GM13977 (cell line): ENCODE measurements at regions not wholly inside any gene's neighbourhood (a gene's known extent, or its start where the extent isn't known, plus 50 kb on each side); places are given as distances from the start of the nearest gene placed in this dataset.

Experiments used
- DNase-seq: peaks from one replicate; pipeline ENCODE4 v3.0.0; 2012; ENCODE audit warnings: low spot score
- in situ Hi-C: fragments of 300-500 bp; cut with MboI; formaldehyde crosslinking; loops from one replicate; pipeline ENCODE4 v1.12.0; 2022; ENCODE audit warnings: low sequenced_read_pairs, low pct_unique_long_range_greater_than_20kb, mixed read lengths, inconsistent platforms; ENCODE audit not compliant: unreplicated experiment
- TF ChIP-seq, protein P1 (sequence below): IDR thresholded peaks from 2 replicates; pipeline ENCODE4 v1.5.1; 2012; ENCODE audit warnings: mild to moderate bottlenecking, control low read depth; ENCODE audit not compliant: insufficient read depth; ENCODE audit errors: extremely low read depth, missing control alignments

DNA sequence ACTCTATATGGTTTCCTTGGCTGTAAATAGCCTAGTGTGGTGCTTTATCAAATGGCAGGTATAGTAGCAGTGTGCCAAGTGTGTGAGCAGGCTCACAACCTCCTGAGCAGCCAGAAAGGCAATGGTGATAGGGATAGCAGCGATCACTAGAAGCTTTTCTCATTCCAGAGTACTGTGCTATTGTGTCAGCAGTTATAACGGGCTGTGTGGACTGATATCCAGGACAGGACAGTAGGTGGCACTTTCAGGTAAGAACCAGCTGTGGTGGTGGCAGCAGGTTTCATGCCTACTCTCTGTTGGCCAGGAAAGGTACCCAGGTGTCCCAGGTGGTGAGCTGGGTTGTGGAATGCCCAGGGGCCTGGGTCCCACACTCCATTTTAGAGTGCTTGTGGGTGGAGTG is 448.8 kb upstream of the BTBD3 start:
- in situ Hi-C loops = no loop called here
- no peak for DNase-seq
- TF ChIP-seq, protein P1, sequence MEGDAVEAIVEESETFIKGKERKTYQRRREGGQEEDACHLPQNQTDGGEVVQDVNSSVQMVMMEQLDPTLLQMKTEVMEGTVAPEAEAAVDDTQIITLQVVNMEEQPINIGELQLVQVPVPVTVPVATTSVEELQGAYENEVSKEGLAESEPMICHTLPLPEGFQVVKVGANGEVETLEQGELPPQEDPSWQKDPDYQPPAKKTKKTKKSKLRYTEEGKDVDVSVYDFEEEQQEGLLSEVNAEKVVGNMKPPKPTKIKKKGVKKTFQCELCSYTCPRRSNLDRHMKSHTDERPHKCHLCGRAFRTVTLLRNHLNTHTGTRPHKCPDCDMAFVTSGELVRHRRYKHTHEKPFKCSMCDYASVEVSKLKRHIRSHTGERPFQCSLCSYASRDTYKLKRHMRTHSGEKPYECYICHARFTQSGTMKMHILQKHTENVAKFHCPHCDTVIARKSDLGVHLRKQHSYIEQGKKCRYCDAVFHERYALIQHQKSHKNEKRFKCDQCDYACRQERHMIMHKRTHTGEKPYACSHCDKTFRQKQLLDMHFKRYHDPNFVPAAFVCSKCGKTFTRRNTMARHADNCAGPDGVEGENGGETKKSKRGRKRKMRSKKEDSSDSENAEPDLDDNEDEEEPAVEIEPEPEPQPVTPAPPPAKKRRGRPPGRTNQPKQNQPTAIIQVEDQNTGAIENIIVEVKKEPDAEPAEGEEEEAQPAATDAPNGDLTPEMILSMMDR = no peak

DNA sequence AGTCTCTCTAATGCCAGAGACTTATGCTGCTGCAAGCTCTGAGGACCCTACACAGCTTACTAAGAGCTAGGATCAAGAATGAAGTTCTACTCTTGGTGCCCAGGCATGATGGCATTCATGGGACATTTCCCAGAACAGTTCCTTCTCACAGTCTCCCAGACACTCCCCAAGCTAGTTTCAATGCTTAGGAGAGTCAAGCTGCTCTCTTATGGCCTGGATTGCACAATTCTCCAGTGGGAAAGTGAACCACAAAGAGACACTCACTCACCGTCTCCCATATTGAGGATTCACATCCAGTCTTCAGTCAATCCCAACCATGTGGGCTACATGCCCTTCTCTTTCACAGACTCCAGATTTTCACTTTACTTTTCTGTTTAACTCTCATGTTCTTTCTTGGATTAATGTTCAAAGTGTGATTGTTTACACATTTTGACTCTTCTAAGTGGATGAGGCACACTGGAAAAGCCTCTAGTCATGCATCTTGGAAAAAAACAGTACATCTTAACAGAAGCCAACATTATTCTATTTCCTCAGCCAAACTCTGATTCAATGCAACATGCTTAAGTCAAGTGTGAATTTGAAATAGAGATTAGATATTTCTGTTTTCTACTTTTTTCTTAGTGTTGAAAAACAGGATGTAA is 447.8 kb upstream of the BTBD3 start:
- in situ Hi-C loops = no loop called here
- TF ChIP-seq, protein P1 = no peak
- no peak for DNase-seq

DNA sequence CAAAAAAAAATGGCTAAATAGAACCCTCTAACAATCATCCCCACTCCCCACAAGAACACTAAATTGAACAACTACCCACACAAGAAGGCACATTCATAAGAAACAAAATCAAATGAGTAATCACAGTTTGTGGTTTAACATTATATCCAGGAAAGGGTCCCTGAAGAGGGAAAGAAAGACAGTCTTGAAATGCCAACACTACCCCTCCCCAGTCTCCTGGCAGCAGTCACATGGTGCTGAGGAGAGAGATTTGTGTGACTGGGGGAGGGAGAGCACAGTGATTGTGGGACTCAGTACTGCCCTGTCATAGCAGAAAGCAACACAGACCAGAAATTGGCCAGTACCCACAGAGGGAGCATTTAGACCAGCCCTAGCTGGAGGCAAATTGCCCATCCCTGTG is 443.7 kb upstream of the BTBD3 start:
- DNase-seq = no peak
- TF ChIP-seq, protein P1 = no peak
- in situ Hi-C loops = no loop called here

DNA sequence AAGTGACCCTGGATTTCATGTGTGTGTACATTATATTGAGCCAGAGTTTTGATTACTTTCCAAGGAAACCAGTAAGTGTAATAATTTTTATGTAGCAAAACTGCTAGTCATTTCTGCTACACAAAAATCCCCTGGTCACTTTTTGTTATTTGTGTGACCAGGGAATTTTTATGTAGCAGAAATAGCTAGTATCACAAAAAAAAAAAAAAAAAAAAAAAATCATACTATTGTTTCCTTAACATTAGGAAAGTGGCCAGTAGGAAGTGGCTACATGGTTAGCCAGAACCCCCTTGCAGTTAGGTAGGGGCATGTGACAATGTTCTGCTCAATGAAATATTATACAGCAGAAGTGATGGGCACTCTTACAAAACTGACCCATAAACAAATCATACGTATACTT is 434.0 kb upstream of the BTBD3 start:
- in situ Hi-C loops = no loop called here
- DNase-seq = no peak
- TF ChIP-seq, protein P1 = no peak

DNA sequence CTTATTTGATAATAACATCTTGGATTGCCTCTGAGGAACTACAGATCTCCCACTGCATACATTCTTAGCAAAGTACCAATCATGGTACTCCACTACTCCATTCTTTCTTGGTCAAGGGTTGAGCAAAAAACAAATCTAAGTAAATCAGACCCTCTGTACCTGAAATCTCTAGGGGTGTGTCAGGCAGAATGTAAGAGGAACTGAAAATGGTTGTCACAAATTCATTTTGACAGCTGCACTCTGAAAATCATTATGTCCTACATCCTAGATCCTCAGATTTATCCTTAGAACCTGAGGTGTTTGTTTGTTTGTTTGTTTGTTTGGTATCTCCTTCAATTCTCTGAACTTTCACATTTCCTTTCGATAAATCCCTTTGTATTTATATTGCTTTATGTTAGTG is 433.2 kb upstream of the BTBD3 start:
- in situ Hi-C loops = no loop called here
- TF ChIP-seq, protein P1 = no peak
- DNase-seq = no peak

DNA sequence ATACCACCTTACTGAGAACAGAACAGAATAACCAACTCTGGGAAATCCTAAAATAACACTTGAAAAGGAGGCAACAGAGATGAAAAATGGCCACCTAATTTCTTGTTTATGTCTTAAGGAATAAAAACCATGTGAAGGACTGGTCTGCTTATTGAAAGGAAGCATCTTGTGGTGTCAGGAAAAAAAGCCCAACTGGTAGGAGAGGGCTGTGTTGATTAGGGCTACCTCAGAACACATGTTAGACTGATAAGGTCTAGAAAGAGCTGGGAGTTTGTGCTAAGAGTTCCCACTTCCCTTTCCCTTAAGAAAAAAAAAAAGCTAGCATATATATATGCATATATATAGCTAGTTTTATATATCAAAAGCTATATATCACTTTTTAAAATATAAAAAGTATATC is 425.3 kb upstream of the BTBD3 start:
- TF ChIP-seq, protein P1 = no peak
- DNase-seq = no peak
- in situ Hi-C loops = no loop called here

DNA sequence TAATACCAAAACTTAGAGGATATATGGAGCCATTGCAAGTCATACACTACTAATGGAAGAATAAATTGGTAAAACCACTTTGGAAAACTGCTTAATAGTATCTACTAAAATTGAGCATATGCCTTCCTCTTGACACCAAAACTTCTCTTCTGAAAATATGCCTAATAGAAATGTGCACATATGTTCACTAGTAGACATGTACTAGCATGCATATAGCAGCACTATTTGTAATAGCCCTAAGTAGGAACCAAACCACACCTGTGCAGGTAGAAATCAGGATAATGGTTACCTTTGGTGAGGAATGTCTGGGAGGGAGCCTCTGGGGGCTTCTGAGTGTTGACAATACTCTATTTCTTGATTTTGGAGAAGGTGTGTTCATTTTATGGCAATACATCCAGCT is 424.8 kb upstream of the BTBD3 start:
- TF ChIP-seq, protein P1 = no peak
- no peak for DNase-seq
- in situ Hi-C loops = no loop called here
